ENCODE measurements at regions not wholly inside any gene's neighbourhood (a gene's known extent, or its start where the extent isn't known, plus 50 kb on each side); places are given as distances from the start of the nearest gene placed in this dataset.

- no peaks in the 10 kb centered on the region for H3K9me1 ChIP-seq (ENCODE audit: insufficient read depth, low read length)
- no TSS peak for BruUV-seq (replicated peaks)
- H2BK120ac ChIP-seq (ENCODE audit: low read depth, low read length): no peak overlapping the region
- no peak overlapping the region for H3K4ac ChIP-seq (ENCODE audit: low read depth, low read length)
- H3K4me2 ChIP-seq (ENCODE audit: low read depth, low read length): no peak overlapping the region
- ChIA-PET POLR2A (ENCODE audit: unreplicated experiment) (no interaction called here), CTCF (no interaction called here)
- no peaks in the 10 kb centered on the region for H4K20me1 ChIP-seq (ENCODE audit: insufficient read depth, low read length)
- TF ChIP-seq POLR2A (IDR thresholded peaks at IDR 0.05; ENCODE audit: low read depth, low read length) (no peak), NFE2L2 (IDR thresholded peaks at IDR 0.05; ENCODE audit: low read depth, low read length) (no peak), RFX5 (IDR thresholded peaks at IDR 0.05; ENCODE audit: low read depth, low read length) (no peak), USF2 (IDR thresholded peaks at IDR 0.05; ENCODE audit: low read depth, low read length) (no peak), MXI1 (IDR thresholded peaks at IDR 0.05; ENCODE audit: borderline replicate concordance, low read depth, low read length) (no peak), MAZ (IDR thresholded peaks at IDR 0.05; ENCODE audit: borderline replicate concordance, low read depth, low read length) (no peak), CHD1 (IDR thresholded peaks at IDR 0.05; ENCODE audit: low read depth, low read length) (no peak), CEBPB (IDR thresholded peaks at IDR 0.05; ENCODE audit: low read depth, low read length) (no peak), MAFK (IDR thresholded peaks at IDR 0.05; ENCODE audit: low read depth, low read length) (no peak)
- no peak overlapping the region for H3K27ac ChIP-seq (ENCODE audit: insufficient read depth, low read length)
- H4K8ac ChIP-seq (ENCODE audit: low read depth in 2 of 2, low read length in 2 of 2): no peak overlapping the region
- intact Hi-C loops (cut with micrococcal nuclease): no loop called here
- no peak overlapping the region for H3K9ac ChIP-seq (ENCODE audit: low read depth, low read length)
- H3K23ac ChIP-seq (ENCODE audit: low read depth, low read length): no peak overlapping the region
- H3K4me1 ChIP-seq (ENCODE audit: control insufficient read depth, insufficient read depth, low read length): no peaks in the 10 kb centered on the region
- H3K56ac ChIP-seq (ENCODE audit: extremely low read depth, insufficient read depth, low read length): no peak overlapping the region
- no peak overlapping the region for H3K4me3 ChIP-seq (ENCODE audit: insufficient read depth, low read depth, low read length)
- dilution Hi-C loops (cut with HindIII; ENCODE audit: low sequenced_read_pairs, unreplicated experiment): no loop called here
- no peak for ATAC-seq (ENCODE audit: low read depth)
- no peak overlapping the region for H3K14ac ChIP-seq (replicated peaks; ENCODE audit: low read depth, low read length)
- H4K5ac ChIP-seq (ENCODE audit: low read depth, low read length): no peak overlapping the region
- no peak overlapping the region for H2BK5ac ChIP-seq (ENCODE audit: low read depth, low read length, poor library complexity, severe bottlenecking)
- H2AK9ac ChIP-seq (replicated peaks; ENCODE audit: low read depth, low read length, poor library complexity): no peak overlapping the region
- no peak overlapping the region for H4K91ac ChIP-seq (ENCODE audit: insufficient read depth, low read depth, low read length)
- peaks cover 11% of the 10 kb centered on the region for H3K9me3 ChIP-seq (ENCODE audit: control insufficient read depth, insufficient read depth, low read length)
- H2BK15ac ChIP-seq (ENCODE audit: low read depth, low read length): no peak overlapping the region
- in situ Hi-C loops (cut with MboI; ENCODE audit: low sequenced_read_pairs): no loop called here
- H3K18ac ChIP-seq (ENCODE audit: low read depth, low read length): no peak overlapping the region
- no peaks in the 10 kb centered on the region for H3K36me3 ChIP-seq (ENCODE audit: control insufficient read depth, insufficient read depth, low read length)
- H3K79me1 ChIP-seq (ENCODE audit: low read depth in 1 of 2, low read length in 2 of 2): no peaks in the 10 kb centered on the region
- H2BK20ac ChIP-seq (ENCODE audit: low read depth, low read length): no peak overlapping the region
- no peak overlapping the region for H2AK5ac ChIP-seq (ENCODE audit: low read depth, low read length)
- H2AFZ ChIP-seq (replicated peaks; ENCODE audit: low read length, poor library complexity): no peak overlapping the region
- no peak for DNase-seq
- WGBS, 2 experiments (ENCODE audit: extremely low coverage in 2 of 2, insufficient read length in 1 of 2): 8% methylated on average over 2 of the region's 3 CpGs; no CpG with 5 or more reads in 1 of the 2 experiments
- H3K27me3 ChIP-seq (ENCODE audit: control insufficient read depth, insufficient read depth, low read length): no peaks in the 10 kb centered on the region
These were observed 1284.3 kb downstream of the TYW1 start for GRCh38 chr7:68280931-68281330.

All from IMR-90 (cell line).